Body of pancreas (tissue), 4 donors: ENCODE measurements at regions not wholly inside any gene's neighbourhood (a gene's known extent, or its start where the extent isn't known, plus 50 kb on each side); places are given as distances from the start of the nearest gene placed in this dataset.

ENCODE experiments used
- ATAC-seq: fragments of 150-250 bp; one replicate; pipeline ENCODE4 v1.9.1; 2016
- DNase-seq, 4 donors: peaks; one replicate each; pipeline ENCODE4 v3.0.0-alpha.2; 2019
- H3K27ac ChIP-seq, 4 donors: fragments of 200-600 bp; sonication (generic); 1 replicate in 3 of 4; 2 replicates in 1 of 4; pipeline versions ENCODE4 v1.5.1 to v1.6.1; 2016 to 2019; ENCODE audit warnings: mild to moderate bottlenecking in 1 of 4, mixed read lengths in 1 of 4, moderate library complexity in 1 of 4
- H3K27me3 ChIP-seq, 2 donors: fragments of 200-600 bp; sonication (generic); one replicate each; pipeline ENCODE4 v1.6.0; 2016; ENCODE audit warnings: mild to moderate bottlenecking in 1 of 2
- H3K36me3 ChIP-seq, 2 donors: fragments of 200-600 bp; sonication (generic); replicated peaks in 1 of 2; 2 replicates each; pipeline ENCODE4 v1.5.1; 2016; ENCODE audit warnings: low read depth in 2 of 2; ENCODE audit not compliant: insufficient read depth in 1 of 2
- H3K4me1 ChIP-seq: fragments of 200-600 bp; sonication (generic); one replicate; pipeline ENCODE4 v1.6.0; 2016
- H3K4me3 ChIP-seq, 2 donors: fragments of 200-600 bp; sonication (generic); 1 replicate in 1 of 2; 2 replicates in 1 of 2; pipeline ENCODE4 v1.5.1; 2016 to 2019
- H3K9me3 ChIP-seq, 3 donors: fragments of 200-600 bp; sonication (generic); 1 replicate in 2 of 3; 2 replicates in 1 of 3; pipeline ENCODE4 v1.5.1; 2016
- CTCF ChIP-seq, 7 experiments: fragments of 450-650 bp in 4 of 7; fragments of 200-600 bp in 3 of 7; sonication (generic) in 3 of 7; IDR thresholded peaks; one replicate each; pipeline ENCODE4 v1.5.1; 2016 to 2019; ENCODE audit warnings: antibody characterized with exemption in 7 of 7
- POLR2A ChIP-seq, 3 donors: fragments of 450-650 bp; IDR thresholded peaks; one replicate each; pipeline ENCODE4 v1.6.1; 2016; ENCODE audit warnings: antibody characterized with exemption in 3 of 3, mild to moderate bottlenecking in 2 of 3
- WGBS, 2 donors: methylation state at CpG; one replicate each; pipeline ENCODE4 v1.1.5; 2017; 5-methylcytosine and 5-hydroxymethylcytosine counted together
- intact Hi-C: fragments of 100-400 bp; cut with DNase I; formaldehyde crosslinking; loops from one replicate; pipeline ENCODE4 v1.15.1; 2023

DNA sequence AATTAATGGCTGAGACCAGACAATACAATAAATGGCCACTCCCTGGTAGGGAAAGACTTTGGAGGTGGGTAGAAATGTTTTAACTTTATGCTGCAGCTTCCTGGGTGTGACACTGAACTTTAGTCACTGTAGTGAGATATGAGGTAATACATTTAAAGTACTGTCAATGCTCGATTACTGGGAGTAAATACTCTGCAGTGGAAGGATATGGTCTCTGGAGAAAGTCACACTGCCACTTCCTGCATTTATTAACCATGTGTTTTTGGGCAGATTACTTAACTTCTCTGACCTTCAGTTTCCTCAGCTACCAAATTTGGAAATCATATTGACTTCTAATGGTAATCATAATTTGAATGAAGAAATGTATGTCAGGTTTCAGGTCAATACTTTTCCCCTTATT lies 317.1 kb upstream of the TGFBR2 start:
- intact Hi-C loops: no loop called here
- Histone ChIP-seq H3K9me3 (no peaks in the 10 kb centered on the region), H3K27ac (no peak overlapping the region), H3K4me1 (peaks cover 24% of the 10 kb centered on the region), H3K4me3 (no peak overlapping the region), H3K27me3 (no peaks in the 10 kb centered on the region), H3K36me3 (no peaks in the 10 kb centered on the region)
- WGBS, 2 donors: 0 to 10% methylated on average over 1 of the region's 1 CpG
- DNase-seq (no peak), ATAC-seq (no peak)
- TF ChIP-seq POLR2A (IDR thresholded peaks at IDR 0.05) (no peak), CTCF (IDR thresholded peaks at IDR 0.05) (no peak)

- 61 to 86% methylated on average over 1 of the region's 1 CpG for WGBS, 2 donors
- Histone ChIP-seq H3K36me3 (no peaks in the 10 kb centered on the region), H3K4me1 (peaks cover 24% of the 10 kb centered on the region), H3K4me3 (no peak overlapping the region), H3K27me3 (no peaks in the 10 kb centered on the region), H3K9me3 (no peaks in the 10 kb centered on the region), H3K27ac (no peak overlapping the region)
- DNase-seq (no peak), ATAC-seq (no peak)
- TF ChIP-seq CTCF (IDR thresholded peaks at IDR 0.05): no peak
- TF ChIP-seq POLR2A (IDR thresholded peaks at IDR 0.05): no peak
- intact Hi-C loops: no loop called here
Measured at GRCh38 chr3:30289766-30290165, 316.6 kb upstream of the TGFBR2 start.

DNA sequence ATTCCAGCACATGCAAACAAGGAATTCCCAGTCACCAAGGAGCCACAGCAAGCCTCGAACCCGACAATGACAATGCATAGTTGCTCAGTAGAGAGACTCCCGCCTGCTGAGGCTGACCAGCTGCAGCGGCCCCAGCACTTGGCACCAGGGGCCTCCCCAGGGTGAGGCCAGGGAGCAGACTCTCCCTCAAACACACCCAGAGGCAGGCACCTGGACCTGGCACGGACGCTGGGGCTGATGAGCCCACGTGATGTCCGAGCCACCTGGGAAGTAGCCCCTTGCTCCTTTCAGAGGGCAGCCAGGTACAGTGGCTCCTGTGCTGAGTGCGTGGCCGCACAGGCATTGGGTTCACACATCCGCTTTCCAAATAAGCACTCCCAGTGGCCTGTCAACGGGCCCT lies 315.9 kb upstream of the TGFBR2 start:
- no peak overlapping the region for H3K4me3 ChIP-seq
- no peak for DNase-seq
- H3K4me1 ChIP-seq: peaks cover 24% of the 10 kb centered on the region
- no peaks in the 10 kb centered on the region for H3K36me3 ChIP-seq
- no peak for ATAC-seq
- 89 to 94% methylated on average over 3 to 12 of the region's 12 CpGs for WGBS, 2 donors
- H3K27ac ChIP-seq: no peak overlapping the region
- intact Hi-C loops: no loop called here
- TF ChIP-seq POLR2A (IDR thresholded peaks at IDR 0.05): no peak
- no peak for TF ChIP-seq CTCF (IDR thresholded peaks at IDR 0.05)
- no peaks in the 10 kb centered on the region for H3K9me3 ChIP-seq
- no peaks in the 10 kb centered on the region for H3K27me3 ChIP-seq

DNA sequence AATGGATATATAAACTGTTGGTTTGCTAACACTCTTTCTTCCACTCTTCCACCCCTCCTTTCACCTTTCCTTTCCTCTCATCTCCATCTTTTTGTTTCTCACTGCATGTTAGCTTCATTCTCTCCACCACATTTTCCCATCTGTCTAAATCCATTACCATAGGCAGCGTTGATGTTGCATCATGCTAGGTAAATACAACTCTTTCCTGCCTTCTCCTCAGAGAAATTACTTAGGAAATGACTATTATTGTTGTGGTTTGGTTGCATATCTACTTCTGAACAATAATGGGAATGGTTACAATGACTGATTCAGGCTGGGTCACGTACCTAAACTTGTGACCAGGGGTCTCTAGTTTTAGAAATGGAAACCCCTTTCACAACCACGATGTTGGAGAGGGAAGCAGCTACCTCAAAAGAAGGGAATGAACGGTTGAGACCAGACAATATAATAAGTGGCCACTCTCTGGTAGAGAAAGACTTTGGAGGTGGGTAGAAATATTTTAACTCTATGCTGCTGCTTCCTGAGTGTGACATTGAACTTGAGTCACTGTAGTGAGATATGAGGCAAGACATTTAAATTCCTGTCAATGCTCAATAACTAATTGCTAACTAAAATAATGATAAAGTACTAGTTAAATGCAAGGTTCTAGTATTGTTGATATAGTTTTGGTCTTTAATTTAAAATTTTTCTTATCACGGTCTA lies 314.1 kb upstream of the TGFBR2 start:
- intact Hi-C loops: no loop called here
- WGBS, 2 donors: 69 to 81% methylated on average over 5 of the region's 5 CpGs
- Histone ChIP-seq H3K27me3 (no peaks in the 10 kb centered on the region), H3K4me1 (peaks cover 9% of the 10 kb centered on the region), H3K9me3 (no peaks in the 10 kb centered on the region), H3K4me3 (no peak overlapping the region), H3K36me3 (no peaks in the 10 kb centered on the region), H3K27ac (no peak overlapping the region)
- TF ChIP-seq POLR2A (IDR thresholded peaks at IDR 0.05) (no peak), CTCF (IDR thresholded peaks at IDR 0.05) (no peak)
- DNase-seq: no peak
- no peak for ATAC-seq

DNA sequence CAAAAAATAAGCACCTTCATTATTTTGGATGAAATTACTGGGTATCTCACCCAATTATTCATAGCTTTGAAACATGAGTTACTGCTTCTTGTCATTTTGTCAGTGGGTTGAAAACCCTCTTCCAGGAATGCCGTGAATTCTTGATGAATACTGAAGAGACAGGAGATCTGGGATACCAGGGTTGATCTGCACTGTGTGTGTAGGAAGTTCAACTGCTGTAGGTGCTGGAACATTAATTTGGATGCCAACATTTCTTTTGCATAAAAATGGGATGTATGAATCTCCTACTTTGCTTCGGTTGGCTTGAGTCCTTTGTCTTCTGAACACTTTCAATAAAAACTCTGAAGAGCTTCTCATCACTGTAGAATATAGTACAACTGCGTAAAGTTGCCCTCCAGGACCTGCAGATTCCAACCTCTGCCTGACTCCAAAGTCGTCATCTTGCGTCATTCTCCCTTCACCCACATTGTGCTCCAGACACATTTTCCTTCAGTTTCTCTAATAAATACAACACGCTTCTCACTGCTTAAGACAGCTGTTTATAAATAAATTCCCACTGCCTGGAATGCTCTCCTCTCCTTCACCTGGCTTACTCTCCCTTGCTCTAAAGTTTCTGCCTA lies 312.7 kb upstream of the TGFBR2 start:
- H3K27me3 ChIP-seq: no peaks in the 10 kb centered on the region
- H3K9me3 ChIP-seq: no peaks in the 10 kb centered on the region
- H3K27ac ChIP-seq: no peak overlapping the region
- WGBS, 2 donors: 90 to 93% methylated on average over 6 of the region's 6 CpGs
- ATAC-seq: no peak
- no peak for DNase-seq
- no peak overlapping the region for H3K4me3 ChIP-seq
- no peak for TF ChIP-seq POLR2A (IDR thresholded peaks at IDR 0.05)
- H3K4me1 ChIP-seq: peaks cover 9% of the 10 kb centered on the region
- intact Hi-C loops: no loop called here
- no peaks in the 10 kb centered on the region for H3K36me3 ChIP-seq
